Activated naive CD8-positive, alpha-beta T cell treated with anti-CD3 and anti-CD28 coated beads for 36 hours (primary cell): ENCODE measurements at regions not wholly inside any gene's neighbourhood (a gene's known extent, or its start where the extent isn't known, plus 50 kb on each side); places are given as distances from the start of the nearest gene placed in this dataset.

Source experiments
- DNase-seq: peaks from one replicate; pipeline ENCODE4 v3.0.0; 2021
- H3K27ac Mint-ChIP-seq: one replicate; pipeline ENCODE4 v1.8.0; 2022; ENCODE audit warnings: mild to moderate bottlenecking, moderate library complexity, mixed read lengths
- H3K27me3 Mint-ChIP-seq: one replicate; pipeline ENCODE4 v1.8.0; 2022; ENCODE audit warnings: mild to moderate bottlenecking, mixed read lengths
- H3K36me3 Mint-ChIP-seq: one replicate; pipeline ENCODE4 v1.8.0; 2021; ENCODE audit warnings: mild to moderate bottlenecking, mixed read lengths
- H3K4me1 Mint-ChIP-seq: one replicate; pipeline ENCODE4 v1.8.0; 2021; ENCODE audit warnings: mixed read lengths
- H3K4me3 Mint-ChIP-seq: one replicate; pipeline ENCODE4 v1.8.0; 2022; ENCODE audit warnings: mild to moderate bottlenecking, moderate library complexity, mixed read lengths
- H3K9me3 Mint-ChIP-seq: one replicate; pipeline ENCODE4 v1.8.0; 2022; ENCODE audit warnings: mixed read lengths

GRCh38 chr1:101290922-101291561 lies 54.2 kb downstream of the S1PR1 start:
- H3K27me3 Mint-ChIP-seq = peaks cover 6% of the 10 kb centered on the region
- peaks cover 5% of the 10 kb centered on the region for H3K9me3 Mint-ChIP-seq
- H3K4me3 Mint-ChIP-seq = peak overlapping the region; percentile 75
- H3K27ac Mint-ChIP-seq = peak overlapping the region; percentile 98
- peaks cover 6% of the 10 kb centered on the region for H3K36me3 Mint-ChIP-seq
- peak; percentile 38 for DNase-seq
- peaks cover 67% of the 10 kb centered on the region for H3K4me1 Mint-ChIP-seq

- H3K4me1 Mint-ChIP-seq = peaks cover 60% of the 10 kb centered on the region
- peaks cover 6% of the 10 kb centered on the region for H3K27me3 Mint-ChIP-seq
- H3K27ac Mint-ChIP-seq = peak overlapping the region; percentile 98
- H3K4me3 Mint-ChIP-seq = peak overlapping the region; percentile 57
- peaks cover 6% of the 10 kb centered on the region for H3K36me3 Mint-ChIP-seq
- H3K9me3 Mint-ChIP-seq = peaks cover 5% of the 10 kb centered on the region
- peak; percentile 72 for DNase-seq
Observed at GRCh38 chr1:101291562-101292380, 55.0 kb downstream of the S1PR1 start.

GRCh38 chr1:101293461-101294051 lies 56.7 kb downstream of the S1PR1 start:
- H3K27me3 Mint-ChIP-seq = peaks cover 6% of the 10 kb centered on the region
- H3K4me3 Mint-ChIP-seq = peak overlapping the region; percentile 47
- DNase-seq = peak; percentile 72
- peaks cover 6% of the 10 kb centered on the region for H3K36me3 Mint-ChIP-seq
- peaks cover 5% of the 10 kb centered on the region for H3K9me3 Mint-ChIP-seq
- peaks cover 59% of the 10 kb centered on the region for H3K4me1 Mint-ChIP-seq
- peak overlapping the region; percentile 89 for H3K27ac Mint-ChIP-seq

GRCh38 chr1:101295209-101295608 lies 58.4 kb downstream of the S1PR1 start:
- Mint-ChIP-seq H3K4me1 (peaks cover 48% of the 10 kb centered on the region), H3K27ac (no peak overlapping the region)

GRCh38 chr1:101298663-101299062 lies 61.8 kb downstream of the S1PR1 start:
- Mint-ChIP-seq H3K9me3 (peaks cover 4% of the 10 kb centered on the region), H3K27ac (no peak overlapping the region), H3K27me3 (peaks cover 3% of the 10 kb centered on the region), H3K4me3 (no peak overlapping the region), H3K4me1 (peaks cover 19% of the 10 kb centered on the region), H3K36me3 (peaks cover 5% of the 10 kb centered on the region)
- DNase-seq = no peak

More at GRCh38 chr1:101295209-101295608, 58.4 kb downstream of the S1PR1 start:
- DNase-seq = no peak
- Mint-ChIP-seq H3K4me3 (no peak overlapping the region), H3K27me3 (peaks cover 6% of the 10 kb centered on the region), H3K9me3 (peaks cover 5% of the 10 kb centered on the region), H3K36me3 (peaks cover 6% of the 10 kb centered on the region)

GRCh38 chr1:101299141-101299540 lies 62.3 kb downstream of the S1PR1 start:
- Mint-ChIP-seq H3K27ac (no peak overlapping the region), H3K36me3 (peaks cover 2% of the 10 kb centered on the region), H3K4me1 (peaks cover 15% of the 10 kb centered on the region)

GRCh38 chr1:101299710-101300109 lies 62.9 kb downstream of the S1PR1 start:
- Mint-ChIP-seq H3K4me3 (no peak overlapping the region), H3K27me3 (no peaks in the 10 kb centered on the region), H3K9me3 (no peaks in the 10 kb centered on the region), H3K27ac (no peak overlapping the region), H3K36me3 (peaks cover 2% of the 10 kb centered on the region), H3K4me1 (peaks cover 15% of the 10 kb centered on the region)
- no peak for DNase-seq

More at GRCh38 chr1:101299141-101299540, 62.3 kb downstream of the S1PR1 start:
- Mint-ChIP-seq H3K27me3 (no peaks in the 10 kb centered on the region), H3K9me3 (no peaks in the 10 kb centered on the region), H3K4me3 (no peak overlapping the region)
- DNase-seq = no peak

GRCh38 chr1:101300916-101301315 lies 64.1 kb downstream of the S1PR1 start:
- Mint-ChIP-seq H3K27ac (no peak overlapping the region), H3K27me3 (no peaks in the 10 kb centered on the region), H3K36me3 (peaks cover 4% of the 10 kb centered on the region), H3K4me3 (no peak overlapping the region), H3K9me3 (no peaks in the 10 kb centered on the region), H3K4me1 (peaks cover 11% of the 10 kb centered on the region)
- DNase-seq = no peak

GRCh38 chr1:101301446-101302057 lies 64.7 kb downstream of the S1PR1 start:
- Mint-ChIP-seq H3K9me3 (no peaks in the 10 kb centered on the region), H3K4me1 (peaks cover 11% of the 10 kb centered on the region), H3K36me3 (peaks cover 4% of the 10 kb centered on the region), H3K4me3 (no peak overlapping the region), H3K27me3 (no peaks in the 10 kb centered on the region), H3K27ac (no peak overlapping the region)
- no peak for DNase-seq

GRCh38 chr1:101302831-101303511 lies 66.2 kb downstream of the S1PR1 start:
- DNase-seq = no peak
- no peaks in the 10 kb centered on the region for H3K9me3 Mint-ChIP-seq
- peaks cover 21% of the 10 kb centered on the region for H3K4me1 Mint-ChIP-seq
- peaks cover 6% of the 10 kb centered on the region for H3K36me3 Mint-ChIP-seq
- H3K27me3 Mint-ChIP-seq = no peaks in the 10 kb centered on the region
- no peak overlapping the region for H3K4me3 Mint-ChIP-seq
- no peak overlapping the region for H3K27ac Mint-ChIP-seq

GRCh38 chr1:101307985-101308689 lies 71.3 kb downstream of the S1PR1 start:
- no peak overlapping the region for H3K4me3 Mint-ChIP-seq

GRCh38 chr1:101308935-101309333 lies 72.1 kb downstream of the S1PR1 start:
- DNase-seq = no peak
- peak overlapping the region; percentile 73 for H3K4me3 Mint-ChIP-seq
- H3K36me3 Mint-ChIP-seq = peaks cover 4% of the 10 kb centered on the region
- no peaks in the 10 kb centered on the region for H3K27me3 Mint-ChIP-seq
- peak overlapping the region; percentile 79 for H3K27ac Mint-ChIP-seq
- H3K9me3 Mint-ChIP-seq = no peaks in the 10 kb centered on the region
- peaks cover 68% of the 10 kb centered on the region for H3K4me1 Mint-ChIP-seq

More at GRCh38 chr1:101307985-101308689, 71.3 kb downstream of the S1PR1 start:
- peak overlapping the region; percentile 79 for H3K27ac Mint-ChIP-seq
- peaks cover 4% of the 10 kb centered on the region for H3K36me3 Mint-ChIP-seq
- peak; percentile 38 for DNase-seq
- H3K27me3 Mint-ChIP-seq = no peaks in the 10 kb centered on the region
- no peaks in the 10 kb centered on the region for H3K9me3 Mint-ChIP-seq
- peaks cover 61% of the 10 kb centered on the region for H3K4me1 Mint-ChIP-seq

- no peaks in the 10 kb centered on the region for H3K9me3 Mint-ChIP-seq
- H3K4me3 Mint-ChIP-seq = peak overlapping the region; percentile 73
- H3K4me1 Mint-ChIP-seq = peaks cover 75% of the 10 kb centered on the region
- no peaks in the 10 kb centered on the region for H3K27me3 Mint-ChIP-seq
- peaks cover 4% of the 10 kb centered on the region for H3K36me3 Mint-ChIP-seq
- DNase-seq = peak; percentile 64
- H3K27ac Mint-ChIP-seq = peak overlapping the region; percentile 80
Observed at GRCh38 chr1:101309334-101310311, 72.8 kb downstream of the S1PR1 start.
